Fibroblast of mammary gland (primary cell): ENCODE measurements at regions not wholly inside any gene's neighbourhood (a gene's known extent, or its start where the extent isn't known, plus 50 kb on each side); places are given as distances from the start of the nearest gene placed in this dataset.

Experiments used
- DNase-seq: peaks from one replicate; pipeline ENCODE4 v3.0.0-alpha.2; 2010; ENCODE audit warnings: low read depth
- H3K4me3 ChIP-seq: 2 replicates; pipeline ENCODE4 v1.5.1; 2011; ENCODE audit warnings: low read depth, mild to moderate bottlenecking, low read length, moderate library complexity; ENCODE audit not compliant: control insufficient read depth
- TF ChIP-seq, protein P1 (sequence below): conservative IDR thresholded peaks from 2 replicates; pipeline ENCODE4 v1.5.1; 2011; ENCODE audit warnings: low read depth, low read length, inconsistent platforms; ENCODE audit not compliant: control insufficient read depth, insufficient read depth

DNA sequence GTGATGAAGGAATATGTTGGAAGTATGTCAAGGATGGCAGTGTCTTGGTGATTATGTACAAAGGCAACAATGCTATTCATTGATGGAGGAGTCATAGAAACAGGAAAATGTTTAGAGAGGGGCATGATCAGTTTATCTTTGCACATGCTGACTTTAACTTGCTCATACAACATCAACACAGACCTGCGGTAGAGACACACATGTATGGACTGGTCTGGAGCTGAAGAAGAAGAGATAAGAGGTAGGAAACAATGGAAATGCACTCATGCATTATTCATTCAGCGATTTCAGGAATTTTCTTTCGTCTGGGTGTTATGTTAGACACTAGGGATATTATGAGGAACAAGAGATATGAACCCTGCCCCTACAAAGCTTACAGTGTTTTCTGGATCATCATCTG lies 1252.3 kb upstream of the TENM3 start:
- TF ChIP-seq, protein P1, sequence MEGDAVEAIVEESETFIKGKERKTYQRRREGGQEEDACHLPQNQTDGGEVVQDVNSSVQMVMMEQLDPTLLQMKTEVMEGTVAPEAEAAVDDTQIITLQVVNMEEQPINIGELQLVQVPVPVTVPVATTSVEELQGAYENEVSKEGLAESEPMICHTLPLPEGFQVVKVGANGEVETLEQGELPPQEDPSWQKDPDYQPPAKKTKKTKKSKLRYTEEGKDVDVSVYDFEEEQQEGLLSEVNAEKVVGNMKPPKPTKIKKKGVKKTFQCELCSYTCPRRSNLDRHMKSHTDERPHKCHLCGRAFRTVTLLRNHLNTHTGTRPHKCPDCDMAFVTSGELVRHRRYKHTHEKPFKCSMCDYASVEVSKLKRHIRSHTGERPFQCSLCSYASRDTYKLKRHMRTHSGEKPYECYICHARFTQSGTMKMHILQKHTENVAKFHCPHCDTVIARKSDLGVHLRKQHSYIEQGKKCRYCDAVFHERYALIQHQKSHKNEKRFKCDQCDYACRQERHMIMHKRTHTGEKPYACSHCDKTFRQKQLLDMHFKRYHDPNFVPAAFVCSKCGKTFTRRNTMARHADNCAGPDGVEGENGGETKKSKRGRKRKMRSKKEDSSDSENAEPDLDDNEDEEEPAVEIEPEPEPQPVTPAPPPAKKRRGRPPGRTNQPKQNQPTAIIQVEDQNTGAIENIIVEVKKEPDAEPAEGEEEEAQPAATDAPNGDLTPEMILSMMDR = no peak
- DNase-seq = no peak

DNA sequence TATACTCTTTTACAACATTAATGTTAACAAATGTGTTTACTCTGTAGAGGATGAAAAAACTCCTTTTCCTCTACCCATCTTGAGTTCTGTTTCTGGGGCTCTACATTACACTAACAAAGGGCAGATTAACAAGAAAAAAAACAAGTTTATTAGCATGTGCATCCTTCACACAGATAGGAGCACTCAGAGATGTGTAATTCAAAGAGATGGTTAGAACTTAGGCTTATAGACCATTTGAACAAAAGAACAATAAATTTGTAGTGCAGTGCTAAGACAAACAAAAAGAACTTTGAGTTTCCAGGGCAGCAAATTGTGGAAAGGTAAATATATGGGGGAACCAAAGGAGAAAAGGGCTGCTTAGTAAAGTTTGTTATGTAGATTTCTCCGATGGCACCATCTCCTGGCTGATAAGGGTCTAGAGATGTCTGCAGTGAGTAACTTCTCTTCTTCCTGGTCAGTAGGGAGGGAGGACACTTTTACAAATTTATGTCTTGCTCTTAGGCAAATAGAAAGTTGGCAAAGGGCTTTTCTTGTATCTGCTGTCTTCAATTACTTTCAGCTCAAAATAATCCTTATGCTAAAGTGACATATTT lies 1249.9 kb upstream of the TENM3 start:
- no peak for DNase-seq
- no peak overlapping the region for H3K4me3 ChIP-seq
- TF ChIP-seq, protein P1 = no peak

More for the DNA sequence above, 1252.3 kb upstream of the TENM3 start:
- no peak overlapping the region for H3K4me3 ChIP-seq

DNA sequence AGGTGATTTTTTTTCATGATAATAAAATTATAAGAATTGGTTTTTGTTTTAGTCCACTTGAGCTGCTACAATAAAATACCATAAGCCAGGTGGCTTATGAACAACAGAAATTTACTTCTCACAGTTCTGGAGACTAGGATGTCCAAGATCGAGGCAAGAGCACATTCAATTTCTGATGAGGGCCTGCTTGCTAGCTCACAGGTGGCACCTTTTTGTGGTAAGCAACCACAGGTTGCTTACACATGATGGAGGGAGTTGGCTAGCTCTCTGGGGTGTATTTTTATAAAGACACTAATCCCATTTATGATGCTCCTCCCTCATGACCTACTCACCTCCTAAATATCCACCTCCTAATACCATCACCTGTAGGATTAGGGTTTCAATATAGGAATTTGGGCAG lies 1248.5 kb upstream of the TENM3 start:
- TF ChIP-seq, protein P1 = no peak
- DNase-seq = no peak
- no peak overlapping the region for H3K4me3 ChIP-seq

DNA sequence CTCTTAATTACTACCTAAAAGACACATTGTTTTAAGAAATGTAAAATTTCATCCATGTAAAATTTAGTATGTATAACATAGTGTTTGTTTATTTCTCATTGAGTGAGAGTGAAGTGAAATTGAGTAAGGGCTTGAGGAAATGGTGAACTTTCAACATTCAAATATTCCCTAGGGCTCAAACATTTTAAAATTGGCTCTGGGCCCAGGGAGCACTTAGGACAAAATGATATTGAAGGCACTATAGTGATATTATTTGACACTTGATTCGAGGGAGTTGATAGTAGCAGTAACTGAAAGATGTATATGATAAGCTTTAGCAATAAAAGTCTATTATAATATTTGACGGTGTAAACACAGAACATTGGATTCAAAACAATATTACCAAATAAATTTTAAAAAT lies 1244.0 kb upstream of the TENM3 start:
- TF ChIP-seq, protein P1 = no peak
- H3K4me3 ChIP-seq = no peak overlapping the region
- DNase-seq = peak; percentile 25

DNA sequence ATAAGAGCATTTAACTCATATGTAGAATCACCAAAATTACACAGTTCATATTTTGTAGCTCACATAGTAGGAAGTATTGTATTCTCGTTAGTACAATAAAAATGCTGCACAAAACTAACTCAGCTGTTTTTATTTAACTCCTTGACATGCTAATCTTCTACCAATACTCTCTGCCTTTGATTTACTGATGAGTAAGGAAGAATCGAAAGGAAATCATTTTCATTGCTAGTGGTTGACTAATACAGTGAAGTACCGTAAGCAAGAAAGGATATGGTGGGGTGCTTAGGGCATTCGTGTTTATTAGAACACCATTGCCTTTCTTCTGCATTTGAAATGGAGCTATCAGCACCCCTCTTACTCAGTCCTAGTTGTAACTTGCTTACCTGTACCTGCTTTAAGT lies 1239.1 kb upstream of the TENM3 start:
- H3K4me3 ChIP-seq = no peak overlapping the region
- TF ChIP-seq, protein P1 = no peak
- DNase-seq = peak; percentile 51

DNA sequence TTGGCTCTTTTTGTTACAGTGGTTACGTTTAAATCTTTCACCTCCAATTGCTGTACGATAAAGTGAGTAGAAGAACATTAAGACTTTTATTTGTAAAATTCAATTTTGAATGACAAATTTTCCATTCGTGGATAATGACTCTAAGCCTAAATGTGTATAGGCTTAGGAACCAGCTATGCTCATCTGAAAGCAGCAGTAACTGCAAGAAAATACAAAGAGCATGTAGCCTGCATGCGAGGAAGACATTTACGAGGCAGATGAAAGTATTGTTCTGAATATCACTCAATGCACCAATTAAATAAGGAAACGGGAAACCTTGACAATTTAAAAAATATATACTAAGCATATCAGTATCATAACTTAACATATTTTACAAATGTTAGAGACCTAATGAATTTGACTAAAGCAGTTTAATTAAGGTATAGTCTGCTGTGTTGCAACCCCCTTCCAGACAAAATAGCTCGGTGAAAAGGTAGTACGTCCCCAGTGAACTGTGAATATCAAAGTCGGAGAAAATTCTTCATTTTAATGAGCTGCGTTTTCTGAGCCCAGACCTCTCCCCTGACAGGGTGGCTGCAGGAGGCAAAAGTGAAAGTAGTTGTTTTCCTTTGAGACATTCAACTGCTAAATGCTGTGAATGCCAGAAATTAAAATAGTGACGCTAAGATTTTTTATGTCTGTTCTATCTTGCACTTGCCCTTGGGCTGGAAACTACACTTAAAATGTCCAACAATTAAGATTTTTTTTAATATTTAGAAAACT lies 1236.5 kb upstream of the TENM3 start:
- peak overlapping the region; percentile 31 for H3K4me3 ChIP-seq
- TF ChIP-seq, protein P1 = no peak
- DNase-seq = peak; percentile 23
